Mucosa of descending colon (tissue), 3 donors: ENCODE measurements at regions not wholly inside any gene's neighbourhood (a gene's known extent, or its start where the extent isn't known, plus 50 kb on each side); places are given as distances from the start of the nearest gene placed in this dataset.

ENCODE experiments used
- ATAC-seq: fragments of 200-7000 bp; cut with Tn5 transposase; one replicate; pipeline ENCODE4 v1.9.1; 2020; ENCODE audit warnings: mild to moderate bottlenecking, moderate library complexity
- DNase-seq, 3 donors: peaks; one replicate each; pipeline ENCODE4 v3.0.0-alpha.2; 2020
- H3K36me3 ChIP-seq: fragments of 200-600 bp; one replicate; pipeline ENCODE4 v1.8.0; 2021; ENCODE audit warnings: low read depth, mild to moderate bottlenecking
- H3K4me1 ChIP-seq: fragments of 200-600 bp; one replicate; pipeline ENCODE4 v1.8.0; 2021; ENCODE audit warnings: low read depth, mild to moderate bottlenecking
- H3K4me3 ChIP-seq: fragments of 200-600 bp; one replicate; pipeline ENCODE4 v1.8.0; 2021; ENCODE audit warnings: mild to moderate bottlenecking
- H3K9me3 ChIP-seq: fragments of 200-600 bp; one replicate; pipeline ENCODE4 v1.8.0; 2021; ENCODE audit warnings: mild to moderate bottlenecking
- CTCF ChIP-seq: fragments of 200-600 bp; IDR thresholded peaks from one replicate; pipeline ENCODE4 v1.8.0; 2022; ENCODE audit warnings: antibody characterized with exemption, mild to moderate bottlenecking
- intact Hi-C, 2 donors: fragments of 100-400 bp; cut with DNase I in 1 of 2; cut with micrococcal nuclease in 1 of 2; formaldehyde crosslinking; loops; one replicate each; pipeline versions ENCODE4 v1.11.0 to v1.11.1; 2022; cut with DNase I, micrococcal nuclease
- donor health status: DM: no; HTN: no; CAD: no; lungs with moderate emphysema.
- donor health status: DM: no; HTN: no; CAD: no.
- donor health status: DM: no; HTN: yes; CAD: no.

- TF ChIP-seq CTCF: no peak
- Histone ChIP-seq H3K4me3 (no peak overlapping the region), H3K36me3 (no peaks in the 10 kb centered on the region), H3K9me3 (no peaks in the 10 kb centered on the region), H3K4me1 (no peaks in the 10 kb centered on the region)
- no peak for DNase-seq
- ATAC-seq: no peak
- intact Hi-C loops: no loop called here
Observed at GRCh38 chr4:100593935-100594334, 76.1 kb upstream of the EMCN start.

- no peak overlapping the region for H3K4me3 ChIP-seq
- TF ChIP-seq CTCF: no peak
- ATAC-seq (no peak), DNase-seq (no peak)
- no peaks in the 10 kb centered on the region for H3K4me1 ChIP-seq
- intact Hi-C loops: no loop called here
- no peaks in the 10 kb centered on the region for H3K36me3 ChIP-seq
- no peaks in the 10 kb centered on the region for H3K9me3 ChIP-seq
Observed at GRCh38 chr4:100591161-100591876, 73.5 kb upstream of the EMCN start.

GRCh38 chr4:100590325-100590724, 72.5 kb upstream of the EMCN start:
- ATAC-seq (no peak), DNase-seq (no peak)
- TF ChIP-seq CTCF: no peak
- Histone ChIP-seq H3K4me3 (no peak overlapping the region), H3K36me3 (no peaks in the 10 kb centered on the region), H3K4me1 (no peaks in the 10 kb centered on the region), H3K9me3 (no peaks in the 10 kb centered on the region)
- intact Hi-C loops: no loop called here

GRCh38 chr4:100588076-100588475, 70.3 kb upstream of the EMCN start:
- H3K4me3 ChIP-seq: no peak overlapping the region
- intact Hi-C loops: no loop called here
- no peak for TF ChIP-seq CTCF
- ATAC-seq: no peak
- no peaks in the 10 kb centered on the region for H3K9me3 ChIP-seq
- no peaks in the 10 kb centered on the region for H3K4me1 ChIP-seq
- DNase-seq: no peak
- H3K36me3 ChIP-seq: no peaks in the 10 kb centered on the region

GRCh38 chr4:100582146-100582545, 64.3 kb upstream of the EMCN start:
- intact Hi-C loops: no loop called here
- Histone ChIP-seq H3K9me3 (no peaks in the 10 kb centered on the region), H3K4me3 (no peak overlapping the region), H3K36me3 (no peaks in the 10 kb centered on the region), H3K4me1 (no peaks in the 10 kb centered on the region)
- DNase-seq: no peak
- no peak for ATAC-seq
- TF ChIP-seq CTCF: no peak

- H3K4me1 ChIP-seq: no peaks in the 10 kb centered on the region
- H3K9me3 ChIP-seq: no peaks in the 10 kb centered on the region
- no peaks in the 10 kb centered on the region for H3K36me3 ChIP-seq
- no peak overlapping the region for H3K4me3 ChIP-seq
- ATAC-seq (no peak), DNase-seq (no peak)
- TF ChIP-seq CTCF: no peak
- intact Hi-C loops: no loop called here
Observed at GRCh38 chr4:100581337-100581736, 63.5 kb upstream of the EMCN start.
